GM18505 (cell line): ENCODE measurements at regions not wholly inside any gene's neighbourhood (a gene's known extent, or its start where the extent isn't known, plus 50 kb on each side); places are given as distances from the start of the nearest gene placed in this dataset.
A peak's percentile ranks its signal among the peaks of the same experiment; 100 is the strongest.

Experiments used
- ATAC-seq: cut with Tn5 transposase; IDR thresholded peaks from one replicate; pipeline ENCODE4 v1.9.1; 2021; ENCODE audit not compliant: unreplicated experiment
- POLR2A ChIP-seq: IDR thresholded peaks from 4 replicates; pipeline ENCODE4 v1.6.1; 2011; ENCODE audit warnings: borderline replicate concordance; ENCODE audit not compliant: insufficient read depth, insufficient read length; ENCODE audit errors: extremely low read depth

DNA sequence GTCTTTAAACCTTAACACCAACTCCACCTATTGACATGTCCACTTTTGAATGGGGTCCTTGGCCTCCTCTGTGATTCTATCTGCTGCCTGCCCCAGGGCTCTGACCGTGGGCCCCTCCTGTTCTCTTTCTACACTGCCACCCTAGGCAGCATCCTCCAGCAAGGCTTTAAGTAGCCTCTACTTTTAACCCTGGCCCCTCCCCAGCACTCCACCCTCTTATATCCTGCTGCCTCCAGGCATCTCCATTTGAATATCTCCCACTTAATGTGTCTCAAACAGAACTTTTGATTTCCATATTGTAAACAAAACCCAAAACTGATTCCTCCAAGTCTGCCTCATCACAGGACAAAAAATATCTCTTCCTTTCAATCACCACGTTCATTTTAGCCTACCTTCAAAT, 90.5 kb upstream of the ARHGAP32 start:
- ATAC-seq, result no peak
- no peak for TF ChIP-seq POLR2A

DNA sequence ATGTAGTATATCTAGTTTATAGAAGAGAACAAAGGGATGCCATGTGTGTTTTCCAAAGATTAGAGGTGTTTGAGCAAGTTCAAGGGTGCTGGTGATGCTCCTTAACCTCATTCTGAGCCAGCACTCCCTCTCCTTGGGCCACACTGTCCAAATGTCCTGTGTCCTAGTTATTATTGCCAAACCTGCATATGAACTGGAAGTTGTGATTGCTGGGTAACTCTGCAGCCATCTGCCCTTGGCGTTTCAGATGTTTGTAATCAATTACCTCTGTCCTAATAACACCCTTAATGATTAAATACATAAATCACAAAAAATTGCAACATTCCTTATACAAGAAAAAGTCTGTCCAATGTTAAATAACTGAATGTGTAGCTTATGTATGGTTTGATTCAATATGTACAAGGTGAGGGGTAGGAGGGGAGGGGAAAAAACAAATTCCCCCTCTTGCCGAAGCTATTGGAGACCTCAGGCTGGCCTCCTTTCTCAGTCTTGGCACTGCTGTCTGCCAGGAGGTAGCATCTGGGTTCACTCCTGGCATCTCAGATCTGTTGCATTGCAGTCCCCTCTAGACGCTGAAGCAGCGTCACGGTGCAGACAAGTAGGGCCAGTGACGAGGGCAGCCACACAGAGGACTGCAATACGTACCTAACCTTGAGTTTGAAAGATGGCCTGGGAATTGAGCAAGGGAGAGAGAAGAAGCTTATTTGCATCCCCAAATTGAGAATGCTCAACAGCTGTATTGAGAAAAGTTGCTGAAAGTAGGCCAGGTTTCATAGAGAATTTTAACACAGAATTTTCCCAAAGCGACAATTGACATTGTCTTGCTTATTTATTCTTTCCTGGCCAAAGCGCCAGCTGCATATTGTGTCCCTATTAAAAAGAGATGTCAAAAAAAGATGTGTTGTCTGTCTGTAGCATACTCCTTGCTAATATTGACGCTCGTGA, 89.6 kb upstream of the ARHGAP32 start:
- no peak for TF ChIP-seq POLR2A
- ATAC-seq, result no peak

DNA sequence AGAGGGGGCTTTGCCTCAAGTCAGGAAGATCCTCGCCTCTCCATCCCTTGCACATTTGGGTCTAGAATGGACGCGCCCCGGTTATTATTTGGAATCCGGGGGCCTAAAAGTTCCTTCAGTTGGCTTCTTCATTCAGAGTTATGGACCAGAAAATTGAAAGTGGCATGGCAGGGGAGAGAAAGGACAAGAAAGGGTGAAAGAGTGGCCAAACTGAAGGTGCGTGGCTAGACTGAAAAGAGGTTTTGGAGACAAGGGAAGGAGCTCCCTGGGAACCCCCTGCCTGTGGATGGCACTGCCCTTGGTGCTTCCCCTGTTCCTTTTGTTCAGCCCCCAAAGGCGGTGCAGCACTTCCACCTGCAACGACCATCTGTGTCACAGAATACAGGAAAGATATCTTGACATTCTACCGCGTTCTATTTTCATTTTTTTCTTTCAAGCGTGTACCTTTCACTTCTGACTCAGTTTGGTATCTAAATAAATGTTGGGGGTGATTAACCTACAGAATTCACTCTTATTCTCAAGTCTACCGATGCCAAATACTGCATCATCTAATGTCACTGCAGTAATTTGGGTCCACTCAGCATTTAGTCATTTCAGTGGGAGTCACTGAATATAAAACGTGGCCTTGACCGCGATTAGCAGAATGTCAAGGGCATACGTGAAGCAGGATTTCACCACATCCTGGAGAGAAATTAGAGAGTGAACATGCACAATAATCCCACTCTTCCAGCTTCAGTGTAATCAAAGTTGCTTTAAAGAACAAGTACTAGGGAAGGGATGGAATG, 88.1 kb upstream of the ARHGAP32 start:
- TF ChIP-seq POLR2A, result no peak
- ATAC-seq, result no peak

DNA sequence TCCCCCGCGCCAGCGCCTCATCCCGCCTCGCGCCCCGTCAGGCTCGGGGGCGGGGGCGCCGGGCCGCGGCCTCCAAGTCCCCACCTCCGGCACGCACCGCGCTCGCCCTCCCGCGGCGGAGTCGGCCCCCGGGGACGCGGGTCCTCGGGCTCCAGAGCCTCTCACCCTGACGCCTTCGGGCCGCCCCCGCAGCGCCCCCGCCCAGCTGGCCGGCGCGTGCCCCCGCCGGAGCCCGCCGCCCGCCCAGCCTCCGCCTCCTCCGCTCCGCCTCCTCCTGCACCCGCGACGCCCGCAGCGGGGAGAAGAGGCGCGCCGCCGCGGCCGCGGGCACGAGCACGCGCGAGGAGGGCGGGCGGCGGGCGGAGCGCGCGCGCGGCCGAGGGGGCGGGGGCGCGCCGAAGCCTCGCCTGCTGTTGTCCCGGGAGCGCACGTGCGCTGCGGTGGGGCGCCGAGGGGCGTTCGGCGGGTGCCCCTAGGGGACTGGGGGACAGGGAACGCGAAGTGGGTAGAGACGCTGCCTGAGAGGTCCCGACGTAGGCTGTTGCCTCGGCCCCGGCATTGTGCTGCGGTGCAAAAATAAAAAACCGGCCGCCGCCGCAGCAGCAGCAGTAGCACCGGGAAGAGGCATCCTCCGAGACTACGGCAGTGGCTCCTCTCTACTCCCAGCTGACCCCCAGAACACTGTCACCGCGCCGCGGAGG, 87.4 kb upstream of the ARHGAP32 start:
- peak; percentile 64 for ATAC-seq

DNA sequence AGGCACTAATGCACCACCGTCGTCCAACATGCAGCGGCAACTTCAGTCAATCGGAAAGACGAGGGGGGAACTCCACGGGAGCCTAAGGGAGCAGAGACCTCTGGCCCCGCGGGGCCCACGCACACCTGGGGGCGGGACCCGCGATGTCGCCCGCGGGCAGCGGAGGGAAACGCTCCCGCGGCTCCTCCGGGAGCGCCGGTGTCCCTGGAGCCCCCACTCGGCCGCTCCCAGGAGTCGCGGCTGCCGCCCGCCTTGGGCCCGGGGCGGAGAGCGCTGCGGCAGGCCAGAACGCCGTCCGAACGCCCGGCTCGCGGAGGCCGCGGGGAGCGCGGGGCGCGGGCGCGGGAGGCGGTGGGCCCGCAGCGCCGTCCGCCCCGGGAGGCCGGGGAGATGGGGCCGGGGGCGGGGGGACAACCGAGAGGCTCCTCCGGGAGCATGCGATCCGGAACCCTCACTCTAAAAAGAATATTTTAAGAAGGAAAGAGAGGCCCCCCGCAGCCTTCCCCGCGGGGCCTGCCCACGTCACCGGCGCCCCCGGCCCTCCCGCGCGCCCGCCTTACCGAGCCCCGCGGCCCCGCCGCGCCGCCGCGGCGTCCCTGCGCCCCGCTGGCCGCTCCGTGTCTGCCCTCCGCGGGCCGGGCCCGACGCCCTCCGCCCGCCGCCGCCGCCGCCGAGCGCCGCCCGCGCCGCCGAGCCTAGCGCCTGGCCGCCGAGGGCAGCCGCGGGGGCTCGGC, 86.6 kb upstream of the ARHGAP32 start:
- no peak for TF ChIP-seq POLR2A
- ATAC-seq, result peak; percentile 44

More for the DNA sequence above, 87.4 kb upstream of the ARHGAP32 start:
- TF ChIP-seq POLR2A, result no peak

DNA sequence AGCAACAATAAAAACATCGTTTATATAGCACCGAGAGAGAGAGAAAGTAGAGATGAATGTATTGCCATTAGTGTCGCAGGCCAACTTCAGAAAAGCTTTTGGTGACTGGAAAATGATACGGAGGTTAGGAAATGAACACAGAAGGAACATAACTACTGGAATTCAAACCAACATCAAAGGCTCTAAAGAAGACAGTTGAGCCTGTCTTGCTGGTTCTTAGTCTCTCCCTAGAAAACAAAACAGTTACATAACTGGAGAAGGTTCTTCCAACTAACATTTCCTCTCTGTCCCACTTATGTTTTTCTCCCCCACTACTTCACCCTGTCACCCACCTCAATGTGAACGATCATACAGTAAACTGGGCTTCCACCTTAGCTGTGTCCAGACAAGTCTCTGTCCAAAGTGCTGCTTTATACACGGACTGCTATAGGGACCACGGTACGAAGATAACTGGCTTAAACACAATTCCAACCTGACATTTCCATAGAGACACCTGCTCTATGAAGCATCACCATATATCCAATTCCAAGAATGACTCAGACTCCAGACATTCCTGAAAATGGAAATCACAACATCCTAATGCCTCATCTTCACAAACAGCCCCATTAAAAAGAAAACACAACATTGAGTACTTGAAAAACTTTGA, 85.2 kb upstream of the ARHGAP32 start:
- TF ChIP-seq POLR2A, result no peak
- ATAC-seq, result no peak

DNA sequence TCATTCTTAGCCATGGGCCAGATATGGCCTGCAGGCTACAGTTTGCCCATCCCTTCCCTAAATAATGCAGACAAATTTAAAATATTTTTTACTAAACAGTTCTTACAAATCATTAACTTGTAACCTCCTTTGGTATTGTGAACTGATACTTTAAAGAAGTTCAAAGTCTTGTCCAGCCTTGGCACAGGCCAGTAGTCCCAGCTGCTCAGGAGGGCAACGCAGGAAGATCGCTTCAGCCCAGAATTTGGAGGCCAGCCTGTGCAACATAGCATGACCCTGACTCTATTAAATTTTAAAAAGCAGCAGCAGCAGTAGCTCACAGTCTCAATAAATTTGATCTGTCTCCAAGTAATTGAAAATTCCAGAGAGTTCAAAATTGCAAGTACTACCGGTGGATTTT, 83.7 kb upstream of the ARHGAP32 start:
- ATAC-seq, result no peak
- TF ChIP-seq POLR2A, result no peak

DNA sequence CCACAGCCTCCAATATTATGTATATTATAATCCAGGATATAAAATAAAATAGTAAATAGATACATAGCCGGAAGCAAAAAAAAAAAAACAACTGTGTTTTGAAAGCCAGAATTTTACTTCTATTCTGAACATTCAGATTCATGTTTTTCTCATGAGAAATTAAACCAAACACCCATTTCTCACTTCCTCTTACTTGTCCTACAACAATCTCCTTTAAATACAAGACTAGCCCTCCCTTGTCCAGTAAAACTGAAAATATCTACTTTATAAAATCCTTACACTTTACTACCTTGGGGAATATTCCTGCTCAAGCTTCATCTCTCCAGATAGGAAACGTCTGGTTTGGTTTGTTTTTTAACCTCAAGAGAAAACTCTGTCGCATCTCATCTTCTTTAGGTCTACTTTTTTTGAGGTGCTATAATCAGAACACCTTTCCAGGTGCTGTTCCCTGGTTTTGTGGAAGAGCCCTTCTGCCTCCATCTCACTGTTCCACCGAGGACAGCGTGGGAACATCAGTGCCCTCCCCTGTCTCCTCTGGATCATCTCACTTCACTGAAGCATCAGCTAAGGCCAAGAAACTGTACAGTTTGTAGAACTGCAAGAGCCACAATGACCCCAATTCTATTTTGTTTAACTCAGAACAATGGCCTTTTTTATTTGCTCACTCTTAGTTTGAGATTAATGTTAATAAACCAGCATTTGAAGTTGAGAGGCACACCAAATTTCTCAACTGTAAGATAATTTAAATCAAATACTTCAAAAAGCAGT, 82.0 kb upstream of the ARHGAP32 start:
- no peak for ATAC-seq

DNA sequence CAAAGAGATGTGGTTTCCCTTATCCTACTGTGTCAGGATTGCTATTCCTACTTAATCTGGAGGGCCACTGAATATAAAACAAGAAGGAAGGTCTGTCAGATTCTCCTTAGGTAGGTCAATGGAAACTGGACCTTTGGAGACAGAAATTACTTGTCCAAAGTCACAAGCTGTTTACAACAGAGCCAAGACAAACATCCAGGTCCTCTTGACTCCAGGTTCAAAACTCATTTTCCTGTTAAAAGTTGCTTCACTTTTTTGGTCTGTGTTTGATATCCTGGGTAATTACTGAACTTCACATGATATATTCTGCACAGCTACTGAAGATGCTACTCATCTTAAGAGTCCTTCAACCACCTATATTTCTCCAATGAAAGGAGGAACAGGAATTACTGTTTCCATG, 81.2 kb upstream of the ARHGAP32 start:
- ATAC-seq, result no peak
- TF ChIP-seq POLR2A, result no peak

More for the DNA sequence above, 82.0 kb upstream of the ARHGAP32 start:
- no peak for TF ChIP-seq POLR2A

DNA sequence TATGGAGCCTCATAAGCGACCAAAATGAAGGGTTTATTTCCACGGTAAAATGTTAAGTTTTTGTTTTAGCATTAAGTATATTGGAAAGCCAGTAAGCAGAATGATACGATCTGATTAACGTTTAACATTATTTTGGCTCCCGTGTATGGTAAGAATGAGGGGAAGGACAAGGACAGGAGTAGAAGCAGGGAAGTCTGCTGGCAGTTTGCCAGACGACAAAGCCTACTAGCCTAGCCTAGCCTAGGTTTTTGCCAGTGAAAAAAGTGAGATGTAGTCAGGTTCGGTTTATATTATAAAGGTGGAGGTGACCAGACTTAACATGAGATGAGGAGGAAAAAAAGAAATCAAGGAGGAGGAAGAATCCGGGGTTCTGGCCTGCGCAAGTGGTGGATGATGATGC, 78.9 kb upstream of the ARHGAP32 start:
- TF ChIP-seq POLR2A, result no peak
- no peak for ATAC-seq

DNA sequence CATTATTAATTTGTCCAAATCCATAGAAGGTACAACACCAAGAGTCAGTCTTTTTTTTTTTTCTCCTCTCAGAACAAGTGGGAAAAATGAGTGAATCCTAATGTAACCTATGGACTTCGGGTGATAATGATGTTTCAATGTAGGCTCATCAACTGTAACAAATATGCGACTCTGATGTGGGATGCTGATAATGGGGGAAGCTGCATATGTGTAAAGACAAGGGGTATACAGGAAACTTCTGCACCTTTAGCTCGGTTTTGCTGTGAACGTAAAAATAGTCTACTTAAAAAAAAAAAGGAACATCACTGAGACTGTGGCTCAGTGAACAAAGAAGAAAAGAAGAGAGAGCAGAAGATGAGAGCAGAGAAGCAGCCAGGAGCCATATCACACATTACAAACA, 78.3 kb upstream of the ARHGAP32 start:
- TF ChIP-seq POLR2A, result no peak
- no peak for ATAC-seq
